ENCODE measurements at regions not wholly inside any gene's neighbourhood (a gene's known extent, or its start where the extent isn't known, plus 50 kb on each side); places are given as distances from the start of the nearest gene placed in this dataset.

GRCh38 chr5:163305655-163306054 is 131.7 kb upstream of the CCNG1 start:
- TF ChIP-seq EZH2 (IDR thresholded peaks at IDR 0.05; ENCODE audit: low read depth, unreplicated experiment) (no peak), JUNB (IDR thresholded peaks at IDR 0.05; ENCODE audit: unreplicated experiment) (no peak), CREB1 (CRISPR knock-in tag; IDR thresholded peaks at IDR 0.05; ENCODE audit: low read depth) (no peak), CTCF (conservative IDR thresholded peaks at IDR 0.05; ENCODE audit: low read depth in 2 of 2) (no peak), EZH2phosphoT487 (IDR thresholded peaks at IDR 0.05; ENCODE audit: unreplicated experiment) (no peak), ZNF331 (CRISPR knock-in tag; IDR thresholded peaks at IDR 0.05; ENCODE audit: low read depth) (no peak), POLR2AphosphoS5 (IDR thresholded peaks at IDR 0.05; ENCODE audit: low read depth) (no peak), REST (IDR thresholded peaks at IDR 0.05; ENCODE audit: unreplicated experiment) (no peak), STAT1 (IDR thresholded peaks at IDR 0.05; ENCODE audit: unreplicated experiment) (no peak), NANOG (IDR thresholded peaks at IDR 0.05; ENCODE audit: borderline replicate concordance) (no peak), ZNF114 (CRISPR knock-in tag; IDR thresholded peaks at IDR 0.05) (no peak), ETS1 (IDR thresholded peaks at IDR 0.05) (no peak), ZNF462 (CRISPR knock-in tag; IDR thresholded peaks at IDR 0.05) (no peak)

All from GM23338 (cell line).